GM18507 (cell line): ENCODE measurements at regions not wholly inside any gene's neighbourhood (a gene's known extent, or its start where the extent isn't known, plus 50 kb on each side); places are given as distances from the start of the nearest gene placed in this dataset.

Experiments
- DNase-seq: peaks from one replicate; pipeline ENCODE4 v3.0.0; 2011; ENCODE audit warnings: low read depth; ENCODE audit not compliant: insufficient read length; ENCODE audit errors: extremely low spot score
- FAIRE-seq: peaks from 2 replicates; lab custom pipeline; 2011; peaks lifted over from hg19 to GRCh38; lab: Jason Lieb, UNC

DNA sequence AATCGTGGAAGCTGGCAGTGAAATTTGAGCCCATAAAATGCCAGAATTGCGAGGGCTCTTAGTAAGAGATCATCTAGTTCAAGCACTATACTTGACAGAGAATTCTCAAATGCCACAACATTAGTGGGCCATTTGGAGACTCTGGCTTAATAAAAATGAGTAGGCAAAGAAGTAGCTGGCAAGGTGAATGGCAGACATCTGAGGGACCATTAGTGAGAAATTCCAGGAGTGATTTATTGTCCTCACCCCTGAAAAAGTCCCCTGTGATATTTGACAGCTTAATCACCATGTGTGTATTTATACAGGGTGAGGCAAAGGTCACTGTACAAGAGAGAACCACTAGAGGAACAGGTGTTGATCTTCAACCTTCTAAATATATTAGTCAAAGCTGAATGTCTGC lies 207.5 kb downstream of the CHRDL1 start:
- FAIRE-seq (no peak), DNase-seq (no peak)

DNA sequence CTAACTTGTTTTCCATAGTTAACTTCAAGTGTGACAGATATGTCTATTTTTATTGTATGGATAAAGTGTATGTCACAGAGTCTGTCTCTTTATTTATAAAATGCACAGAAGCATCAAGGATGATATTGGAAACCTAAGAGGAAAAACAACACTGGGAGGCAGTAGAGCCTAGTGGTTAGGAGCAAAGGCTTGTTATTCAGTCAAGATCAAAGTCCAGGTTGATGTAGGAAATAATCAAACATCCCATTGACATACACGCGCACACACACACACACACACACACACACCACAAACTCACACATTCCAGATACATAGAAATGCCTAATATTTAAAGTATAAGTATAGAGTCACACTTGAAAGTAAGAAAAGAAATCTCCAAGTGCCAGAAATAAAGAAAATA lies 206.8 kb downstream of the CHRDL1 start:
- DNase-seq (no peak), FAIRE-seq (no peak)

DNA sequence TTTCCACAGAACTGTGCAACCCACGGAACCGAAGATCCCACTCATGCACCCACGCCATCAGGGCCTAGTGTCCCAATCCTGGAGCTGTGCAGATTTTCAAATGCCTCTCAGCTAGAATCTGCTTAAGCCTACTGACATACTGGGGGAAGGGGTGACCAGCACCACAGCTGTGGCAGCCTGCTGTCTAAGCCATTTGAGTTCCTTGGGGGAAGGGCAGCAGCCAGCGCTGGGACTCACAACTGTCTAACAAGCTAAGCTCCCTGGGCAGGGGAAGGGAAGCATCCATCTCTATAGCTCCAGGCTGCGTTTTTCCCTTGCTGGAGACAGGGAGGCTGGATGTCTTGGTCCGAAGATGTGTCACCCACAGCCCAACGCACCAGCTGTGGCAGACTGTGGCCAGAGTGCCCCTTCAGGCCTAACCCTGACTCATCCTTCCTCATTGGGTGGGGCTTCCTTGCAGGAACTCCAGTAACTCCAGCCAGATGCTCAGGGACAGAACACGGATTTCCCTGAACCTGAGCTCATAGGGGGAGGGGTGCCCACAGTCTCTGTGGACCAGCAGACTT lies 194.8 kb downstream of the CHRDL1 start:
- DNase-seq = no peak
- FAIRE-seq = no peak

DNA sequence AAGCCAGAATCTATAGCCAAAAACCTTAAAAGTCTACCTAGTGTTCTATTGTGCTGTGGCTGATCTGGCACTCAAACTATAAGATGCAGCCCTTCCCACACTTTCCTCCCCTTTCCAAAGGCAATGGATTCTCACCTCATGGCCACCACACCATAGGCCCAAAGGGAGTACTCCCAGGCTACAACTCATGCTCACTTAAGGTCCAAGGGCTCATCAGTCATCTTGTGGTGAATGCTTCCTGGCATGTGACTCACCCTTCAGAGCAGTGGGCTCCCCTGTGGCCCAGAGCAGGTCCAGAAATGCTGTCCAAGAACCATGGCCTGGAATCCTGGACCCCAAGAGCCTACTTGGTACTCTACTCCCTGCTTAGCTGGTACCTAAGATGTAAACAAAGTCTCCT lies 181.0 kb downstream of the CHRDL1 start:
- DNase-seq (no peak), FAIRE-seq (no peak)
